ENCODE measurements at regions not wholly inside any gene's neighbourhood (a gene's known extent, or its start where the extent isn't known, plus 50 kb on each side); places are given as distances from the start of the nearest gene placed in this dataset.

- CTCF ChIA-PET = interaction anchor here (1.1 kb wide), 1 partner anchor 18 kb away, joined by 4 read pairs; no protein-coding TSS in a partner anchor
- H3K4me1 Mint-ChIP-seq = no peaks in the 10 kb centered on the region
- no peak overlapping the region for H3K27ac ChIP-seq (ENCODE audit: low read depth, low read length)
- POLR2A ChIA-PET = no interaction called here
- H3K27me3 Mint-ChIP-seq = peaks cover 0 to 2% (median 0%) of the 10 kb centered on the region in 5 donors
- H3K4me1 ChIP-seq (ENCODE audit: control insufficient read depth in 2 of 2, insufficient read depth in 2 of 2, low read length in 2 of 2) = no peaks in the 10 kb centered on the region
- no peak overlapping the region for H3K4me3 Mint-ChIP-seq
- intact Hi-C loops (cut with micrococcal nuclease) = no loop called here
- no peak overlapping the region for H3K27ac Mint-ChIP-seq
- ATAC-seq (no peak), DNase-seq (no peak)
- no peaks in the 10 kb centered on the region for H3K36me3 ChIP-seq (ENCODE audit: control insufficient read depth in 2 of 3, insufficient read depth in 3 of 3, low read length in 3 of 3)
- no peaks in the 10 kb centered on the region for H3K36me3 Mint-ChIP-seq
- H3K9me3 Mint-ChIP-seq = no peaks in the 10 kb centered on the region
- no peaks in the 10 kb centered on the region for H3K9me3 ChIP-seq (ENCODE audit: control insufficient read depth in 2 of 3, low read length in 3 of 3)
- no peak overlapping the region for H3K4me3 ChIP-seq (ENCODE audit: low read length)
- no peaks in the 10 kb centered on the region for H3K27me3 ChIP-seq (ENCODE audit: control insufficient read depth in 2 of 2, insufficient read depth in 2 of 2, low read length in 2 of 2)
These were observed 78.6 kb upstream of the ETAA1 start for GRCh38 chr2:67318563-67318962.

GRCh38 chr2:67318993-67319481, 78.1 kb upstream of the ETAA1 start:
- Histone ChIP-seq H3K36me3 (ENCODE audit: control insufficient read depth in 2 of 3, insufficient read depth in 3 of 3, low read length in 3 of 3) (no peaks in the 10 kb centered on the region), H3K9me3 (ENCODE audit: control insufficient read depth in 2 of 3, low read length in 3 of 3) (no peaks in the 10 kb centered on the region), H3K27me3 (ENCODE audit: control insufficient read depth in 2 of 2, insufficient read depth in 2 of 2, low read length in 2 of 2) (no peaks in the 10 kb centered on the region), H3K4me1 (ENCODE audit: control insufficient read depth in 2 of 2, insufficient read depth in 2 of 2, low read length in 2 of 2) (no peaks in the 10 kb centered on the region), H3K27ac (ENCODE audit: low read depth, low read length) (no peak overlapping the region), H3K4me3 (ENCODE audit: low read length) (no peak overlapping the region)
- CTCF ChIA-PET = no interaction called here
- no peaks in the 10 kb centered on the region for H3K9me3 Mint-ChIP-seq
- POLR2A ChIA-PET = no interaction called here
- H3K36me3 Mint-ChIP-seq = no peaks in the 10 kb centered on the region
- no peaks in the 10 kb centered on the region for H3K4me1 Mint-ChIP-seq
- DNase-seq (no peak), ATAC-seq (no peak)
- H3K27me3 Mint-ChIP-seq = peaks cover 0 to 2% (median 0%) of the 10 kb centered on the region in 5 donors
- intact Hi-C loops (cut with micrococcal nuclease) = no loop called here
- no peak overlapping the region for H3K4me3 Mint-ChIP-seq
- H3K27ac Mint-ChIP-seq = no peak overlapping the region

DNA sequence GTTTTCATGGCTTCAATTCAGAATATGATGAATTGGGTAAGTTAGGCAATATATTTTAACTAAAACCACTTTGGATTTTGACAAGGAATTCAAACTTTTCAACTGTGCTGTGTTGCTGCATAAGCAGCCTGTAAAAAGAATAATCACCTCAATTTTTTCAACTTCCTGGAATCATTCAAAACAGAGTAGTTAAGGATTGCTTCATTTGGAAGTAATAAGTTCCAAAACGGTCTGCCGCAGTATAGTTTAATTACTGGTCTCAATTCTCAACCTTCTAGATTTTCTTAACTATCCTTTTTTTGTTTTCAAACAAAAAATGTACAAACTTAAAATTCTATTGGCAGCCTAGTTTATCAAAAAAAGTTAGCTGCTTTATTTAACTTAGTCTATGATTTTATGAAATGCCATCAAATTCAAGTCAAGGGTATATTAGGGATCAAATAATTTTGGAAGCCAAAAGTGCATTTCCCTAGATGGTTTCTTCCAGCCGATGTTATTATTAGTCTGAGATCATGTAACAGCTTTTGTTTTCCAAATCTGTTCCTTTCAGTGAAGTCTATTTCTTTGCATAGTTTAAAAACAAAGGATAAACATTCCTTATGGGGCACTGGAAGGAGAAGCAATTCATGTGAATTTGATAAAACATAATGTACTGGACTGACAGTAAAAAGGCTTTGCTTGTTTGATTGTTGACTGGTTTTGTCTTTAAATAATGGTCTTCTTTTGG, 76.1 kb upstream of the ETAA1 start:
- H3K9me3 Mint-ChIP-seq = no peaks in the 10 kb centered on the region
- Histone ChIP-seq H3K9me3 (ENCODE audit: control insufficient read depth in 2 of 3, low read length in 3 of 3) (no peaks in the 10 kb centered on the region), H3K27ac (ENCODE audit: low read depth, low read length) (no peak overlapping the region), H3K4me1 (ENCODE audit: control insufficient read depth in 2 of 2, insufficient read depth in 2 of 2, low read length in 2 of 2) (no peaks in the 10 kb centered on the region), H3K27me3 (ENCODE audit: control insufficient read depth in 2 of 2, insufficient read depth in 2 of 2, low read length in 2 of 2) (no peaks in the 10 kb centered on the region), H3K4me3 (ENCODE audit: low read length) (no peak overlapping the region), H3K36me3 (ENCODE audit: control insufficient read depth in 2 of 3, insufficient read depth in 3 of 3, low read length in 3 of 3) (no peaks in the 10 kb centered on the region)
- DNase-seq = no peak
- no peaks in the 10 kb centered on the region for H3K4me1 Mint-ChIP-seq
- H3K27me3 Mint-ChIP-seq = peaks cover 0 to 7% (median 0%) of the 10 kb centered on the region in 5 donors
- intact Hi-C loops (cut with micrococcal nuclease) = no loop called here
- ATAC-seq = no peak
- H3K4me3 Mint-ChIP-seq = no peak overlapping the region
- ChIA-PET CTCF (no interaction called here), POLR2A (no interaction called here)
- no peaks in the 10 kb centered on the region for H3K36me3 Mint-ChIP-seq
- no peak overlapping the region for H3K27ac Mint-ChIP-seq

GRCh38 chr2:67321588-67321903, 75.6 kb upstream of the ETAA1 start:
- no peak overlapping the region for H3K27ac ChIP-seq (ENCODE audit: low read depth, low read length)
- no peaks in the 10 kb centered on the region for H3K4me1 ChIP-seq (ENCODE audit: control insufficient read depth in 2 of 2, insufficient read depth in 2 of 2, low read length in 2 of 2)
- no peaks in the 10 kb centered on the region for H3K27me3 ChIP-seq (ENCODE audit: control insufficient read depth in 2 of 2, insufficient read depth in 2 of 2, low read length in 2 of 2)
- DNase-seq (no peak), ATAC-seq (no peak)
- Mint-ChIP-seq H3K9me3 (no peaks in the 10 kb centered on the region), H3K27me3 (peaks cover 0 to 8% (median under 1%) of the 10 kb centered on the region in 5 donors), H3K4me3 (no peak overlapping the region), H3K4me1 (no peaks in the 10 kb centered on the region), H3K36me3 (no peaks in the 10 kb centered on the region), H3K27ac (no peak overlapping the region)
- ChIA-PET CTCF (no interaction called here), POLR2A (no interaction called here)
- no peak overlapping the region for H3K4me3 ChIP-seq (ENCODE audit: low read length)
- H3K36me3 ChIP-seq (ENCODE audit: control insufficient read depth in 2 of 3, insufficient read depth in 3 of 3, low read length in 3 of 3) = no peaks in the 10 kb centered on the region
- no peaks in the 10 kb centered on the region for H3K9me3 ChIP-seq (ENCODE audit: control insufficient read depth in 2 of 3, low read length in 3 of 3)
- intact Hi-C loops (cut with micrococcal nuclease) = no loop called here

GRCh38 chr2:67322353-67323001, 74.7 kb upstream of the ETAA1 start:
- CTCF ChIA-PET = no interaction called here
- DNase-seq = no peak
- Mint-ChIP-seq H3K4me3 (no peak overlapping the region), H3K4me1 (no peaks in the 10 kb centered on the region), H3K27me3 (peaks cover 0 to 12% (median 6%) of the 10 kb centered on the region in 5 donors), H3K9me3 (no peaks in the 10 kb centered on the region), H3K27ac (no peak overlapping the region), H3K36me3 (no peaks in the 10 kb centered on the region)
- POLR2A ChIA-PET = no interaction called here
- Histone ChIP-seq H3K9me3 (ENCODE audit: control insufficient read depth in 2 of 3, low read length in 3 of 3) (no peaks in the 10 kb centered on the region), H3K4me3 (ENCODE audit: low read length) (no peak overlapping the region), H3K27ac (ENCODE audit: low read depth, low read length) (no peak overlapping the region), H3K4me1 (ENCODE audit: control insufficient read depth in 2 of 2, insufficient read depth in 2 of 2, low read length in 2 of 2) (no peaks in the 10 kb centered on the region), H3K27me3 (ENCODE audit: control insufficient read depth in 2 of 2, insufficient read depth in 2 of 2, low read length in 2 of 2) (peaks cover 0 to 2% of the 10 kb centered on the region in 2 donors), H3K36me3 (ENCODE audit: control insufficient read depth in 2 of 3, insufficient read depth in 3 of 3, low read length in 3 of 3) (no peaks in the 10 kb centered on the region)
- intact Hi-C loops (cut with micrococcal nuclease) = no loop called here
- no peak for ATAC-seq

DNA sequence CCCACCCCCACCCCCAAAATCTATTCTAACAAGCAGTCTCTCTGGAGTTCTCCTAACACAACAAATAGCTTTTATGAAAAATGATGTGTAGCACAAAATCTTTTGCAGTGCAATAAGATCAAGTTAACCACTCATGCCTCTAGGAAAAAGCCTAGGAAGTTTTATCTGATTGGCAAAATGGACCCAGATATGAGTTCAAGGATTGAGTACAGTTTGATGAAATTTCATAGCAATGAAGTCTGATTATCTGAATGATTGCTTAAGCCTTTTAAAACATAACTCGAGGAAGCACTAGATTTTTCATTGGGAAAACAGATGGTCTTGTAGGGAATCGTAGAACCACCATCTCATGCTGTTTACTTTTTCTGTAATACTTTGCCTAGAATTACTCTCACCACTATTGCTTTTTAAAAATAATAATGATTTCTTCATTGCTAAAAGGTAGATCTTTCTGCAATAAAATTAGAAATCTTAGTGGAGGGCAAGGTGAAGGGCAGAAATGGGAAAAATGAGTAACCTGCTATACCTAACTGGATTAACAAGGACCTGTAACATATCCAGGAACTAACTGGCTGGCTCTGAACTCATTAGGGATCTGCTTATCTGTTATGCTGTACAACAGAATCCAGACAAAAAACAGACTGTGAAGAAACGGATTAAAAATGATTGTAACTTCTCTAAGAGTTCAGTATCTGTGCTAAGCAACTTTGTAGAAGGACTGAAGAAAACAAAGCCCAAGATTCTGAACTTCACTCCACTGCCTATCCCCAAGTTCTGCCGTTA, 73.7 kb upstream of the ETAA1 start:
- Histone ChIP-seq H3K36me3 (ENCODE audit: control insufficient read depth in 2 of 3, insufficient read depth in 3 of 3, low read length in 3 of 3) (no peaks in the 10 kb centered on the region), H3K27me3 (ENCODE audit: control insufficient read depth in 2 of 2, insufficient read depth in 2 of 2, low read length in 2 of 2) (peaks cover 0 to 2% of the 10 kb centered on the region in 2 donors), H3K4me3 (ENCODE audit: low read length) (no peak overlapping the region), H3K27ac (ENCODE audit: low read depth, low read length) (no peak overlapping the region), H3K4me1 (ENCODE audit: control insufficient read depth in 2 of 2, insufficient read depth in 2 of 2, low read length in 2 of 2) (no peaks in the 10 kb centered on the region), H3K9me3 (ENCODE audit: control insufficient read depth in 2 of 3, low read length in 3 of 3) (no peaks in the 10 kb centered on the region)
- intact Hi-C loops (cut with micrococcal nuclease) = no loop called here
- no peak for DNase-seq
- H3K4me3 Mint-ChIP-seq = no peak overlapping the region
- no peaks in the 10 kb centered on the region for H3K36me3 Mint-ChIP-seq
- POLR2A ChIA-PET = no interaction called here
- H3K27me3 Mint-ChIP-seq = peaks cover 0 to 12% (median 6%) of the 10 kb centered on the region in 5 donors
- H3K9me3 Mint-ChIP-seq = no peaks in the 10 kb centered on the region
- ATAC-seq = no peak
- H3K4me1 Mint-ChIP-seq = no peaks in the 10 kb centered on the region
- no peak overlapping the region for H3K27ac Mint-ChIP-seq
- CTCF ChIA-PET = no interaction called here
